ENCODE measurements at regions not wholly inside any gene's neighbourhood (a gene's known extent, or its start where the extent isn't known, plus 50 kb on each side); places are given as distances from the start of the nearest gene placed in this dataset.

- no peak overlapping the region for H3K27ac Mint-ChIP-seq (ENCODE audit: unreplicated experiment)
- TF ChIP-seq CTCF (conservative IDR thresholded peaks at IDR 0.05), result no peak
- no peaks in the 10 kb centered on the region for H3K36me3 Mint-ChIP-seq (ENCODE audit: low read depth)
- H3K4me1 Mint-ChIP-seq, result no peaks in the 10 kb centered on the region
- H3K9me3 Mint-ChIP-seq, result no peaks in the 10 kb centered on the region
- H3K4me3 Mint-ChIP-seq, result no peak overlapping the region
- H3K27me3 Mint-ChIP-seq (ENCODE audit: low read depth), result peaks cover 78% of the 10 kb centered on the region
- DNase-seq (ENCODE audit: low read depth, low spot score), result no peak
Observed at GRCh38 chr22:22798232-22798616, 89.4 kb upstream of the IGLL5 start.

GRCh38 chr22:22798716-22799115 lies 88.9 kb upstream of the IGLL5 start:
- Mint-ChIP-seq H3K27me3 (ENCODE audit: low read depth) (peaks cover 81% of the 10 kb centered on the region), H3K36me3 (ENCODE audit: low read depth) (no peaks in the 10 kb centered on the region), H3K27ac (ENCODE audit: unreplicated experiment) (no peak overlapping the region), H3K4me1 (no peaks in the 10 kb centered on the region), H3K9me3 (no peaks in the 10 kb centered on the region), H3K4me3 (no peak overlapping the region)
- no peak for TF ChIP-seq CTCF (conservative IDR thresholded peaks at IDR 0.05)
- no peak for DNase-seq (ENCODE audit: low read depth, low spot score)

GRCh38 chr22:22799561-22799960 lies 88.1 kb upstream of the IGLL5 start:
- Mint-ChIP-seq H3K36me3 (ENCODE audit: low read depth) (no peaks in the 10 kb centered on the region), H3K27ac (ENCODE audit: unreplicated experiment) (no peak overlapping the region), H3K4me3 (no peak overlapping the region), H3K9me3 (no peaks in the 10 kb centered on the region), H3K27me3 (ENCODE audit: low read depth) (peaks cover 85% of the 10 kb centered on the region), H3K4me1 (no peaks in the 10 kb centered on the region)
- TF ChIP-seq CTCF (conservative IDR thresholded peaks at IDR 0.05), result no peak
- DNase-seq (ENCODE audit: low read depth, low spot score), result no peak

- H3K4me3 Mint-ChIP-seq, result no peak overlapping the region
- DNase-seq (ENCODE audit: low read depth, low spot score), result no peak
- H3K27ac Mint-ChIP-seq (ENCODE audit: unreplicated experiment), result no peak overlapping the region
- no peak for TF ChIP-seq CTCF (conservative IDR thresholded peaks at IDR 0.05)
- H3K36me3 Mint-ChIP-seq (ENCODE audit: low read depth), result no peaks in the 10 kb centered on the region
- no peaks in the 10 kb centered on the region for H3K4me1 Mint-ChIP-seq
- no peaks in the 10 kb centered on the region for H3K9me3 Mint-ChIP-seq
- H3K27me3 Mint-ChIP-seq (ENCODE audit: low read depth), result peaks cover 89% of the 10 kb centered on the region
Observed at GRCh38 chr22:22800716-22801115, 86.9 kb upstream of the IGLL5 start.

- H3K9me3 Mint-ChIP-seq, result no peaks in the 10 kb centered on the region
- no peak overlapping the region for H3K27ac Mint-ChIP-seq (ENCODE audit: unreplicated experiment)
- peak; percentile 41 for TF ChIP-seq CTCF (conservative IDR thresholded peaks at IDR 0.05)
- no peak for DNase-seq (ENCODE audit: low read depth, low spot score)
- peaks cover 6% of the 10 kb centered on the region for H3K4me1 Mint-ChIP-seq
- H3K27me3 Mint-ChIP-seq (ENCODE audit: low read depth), result peaks cover 92% of the 10 kb centered on the region
- no peak overlapping the region for H3K4me3 Mint-ChIP-seq
- H3K36me3 Mint-ChIP-seq (ENCODE audit: low read depth), result no peaks in the 10 kb centered on the region
Observed at GRCh38 chr22:22802339-22802970, 85.2 kb upstream of the IGLL5 start.

Data from neural crest cell (in vitro differentiated cells).